K562 (cell line): ENCODE measurements at regions not wholly inside any gene's neighbourhood (a gene's known extent, or its start where the extent isn't known, plus 50 kb on each side); places are given as distances from the start of the nearest gene placed in this dataset.

Experiments used
- BRD9 ChIP-seq: fragments of 450-650 bp; IDR thresholded peaks from 2 replicates; pipeline ENCODE4 v1.6.1; 2018; ENCODE audit warnings: low read depth; ENCODE audit not compliant: partially characterized antibody
- CBX8 ChIP-seq: fragments of 200-600 bp; sonication (generic); IDR thresholded peaks from 2 replicates; pipeline ENCODE4 v1.6.1; 2012; ENCODE audit warnings: borderline replicate concordance, mixed run types, low read depth, mild to moderate bottlenecking, moderate library complexity, mixed read lengths, low read length, control low read depth, inconsistent platforms; ENCODE audit not compliant: poor library complexity, severe bottlenecking; ENCODE audit errors: extremely low read depth
- CREBBP ChIP-seq: IDR thresholded peaks from one replicate; pipeline ENCODE4 v1.6.1; 2012; ENCODE audit warnings: low read depth, mild to moderate bottlenecking, control low read depth, inconsistent platforms, low read length
- E2F3 ChIP-seq: fragments of 250-450 bp; sonication (Bioruptor Pico); IDR thresholded peaks from 2 replicates; pipeline ENCODE4 v1.4.0; 2020; ENCODE audit warnings: mild to moderate bottlenecking
- FOXK1 ChIP-seq: sonication (generic); formaldehyde crosslinking; IDR thresholded peaks from 2 replicates; pipeline ENCODE4 v1.8.0; 2022; ENCODE audit warnings: missing genetic modification reagents, mild to moderate bottlenecking, borderline replicate concordance
- GTF2E2 ChIP-seq: fragments of 200-800 bp; sonication (Bioruptor generic); IDR thresholded peaks from 2 replicates; pipeline ENCODE4 v1.6.1; 2016; ENCODE audit warnings: missing genetic modification characterization, missing compliant biosample characterization
- HMG20B ChIP-seq: fragments of 250-450 bp; sonication (Bioruptor Pico); IDR thresholded peaks from 2 replicates; pipeline ENCODE4 v1.5.0; 2021; ENCODE audit warnings: mild to moderate bottlenecking
- HNRNPUL1 ChIP-seq: fragments of 200-400 bp; formaldehyde crosslinking; IDR thresholded peaks from 2 replicates; pipeline ENCODE4 v1.6.1; 2017; ENCODE audit warnings: low read length
- IRF1 ChIP-seq: sonication (generic); formaldehyde crosslinking; IDR thresholded peaks from 2 replicates; pipeline ENCODE4 v1.8.0; 2022; ENCODE audit warnings: missing genetic modification reagents, mild to moderate bottlenecking, borderline replicate concordance
- JUND ChIP-seq, 2 experiments: IDR thresholded peaks; 2 replicates in 1 of 2; 3 replicates in 1 of 2; pipeline ENCODE4 v1.6.1; 2011; ENCODE audit warnings: borderline replicate concordance in 2 of 2, low read depth in 2 of 2, low read length in 2 of 2, improper control_type of control experiment in 1 of 2, missing biosample characterization in 1 of 2, missing genetic modification characterization in 1 of 2, missing genetic modification reagents in 1 of 2
- KLF10 ChIP-seq: fragments of 250-450 bp; sonication (Bioruptor Pico); IDR thresholded peaks from 2 replicates; pipeline ENCODE4 v1.6.1; 2021; ENCODE audit warnings: matching md5 sums
- MAZ ChIP-seq, 2 experiments: fragments of 450-650 bp in 1 of 2; sonication (generic) in 1 of 2; formaldehyde crosslinking; IDR thresholded peaks in 1 of 2; conservative IDR thresholded peaks in 1 of 2; 2 replicates each; pipeline versions ENCODE4 v1.4.0 to v1.5.0; 2020; ENCODE audit warnings: mild to moderate bottlenecking in 1 of 2, missing genetic modification reagents in 1 of 2
- MTF1 ChIP-seq: fragments of 250-450 bp; sonication (Bioruptor Pico); IDR thresholded peaks from 2 replicates; pipeline ENCODE4 v1.9.0; 2021; ENCODE audit warnings: moderate library complexity, mild to moderate bottlenecking, inconsistent platforms, borderline replicate concordance
- NBN ChIP-seq: fragments of 450-650 bp; IDR thresholded peaks from 2 replicates; pipeline ENCODE4 v1.6.1; 2016; ENCODE audit warnings: low read depth, mild to moderate bottlenecking
- NCOR1 ChIP-seq: fragments of 450-650 bp; IDR thresholded peaks from 2 replicates; pipeline ENCODE4 v1.6.1; 2016; ENCODE audit warnings: mild to moderate bottlenecking, moderate library complexity
- NFXL1 ChIP-seq: fragments of 450-650 bp; formaldehyde crosslinking; IDR thresholded peaks from 2 replicates; pipeline ENCODE4 v1.4.0; 2021; ENCODE audit warnings: mild to moderate bottlenecking
- PRDM10 ChIP-seq: fragments of 450-650 bp; IDR thresholded peaks from 2 replicates; pipeline ENCODE4 v1.6.1; 2018; ENCODE audit not compliant: partially characterized antibody
- RFX1 ChIP-seq: fragments of 450-650 bp; IDR thresholded peaks from 2 replicates; pipeline ENCODE4 v1.6.1; 2016; ENCODE audit warnings: mild to moderate bottlenecking, moderate library complexity
- SMARCA5 ChIP-seq: fragments of 450-650 bp; IDR thresholded peaks from 2 replicates; pipeline ENCODE4 v1.6.1; 2016
- SPI1 ChIP-seq: IDR thresholded peaks from 2 replicates; pipeline ENCODE4 v1.6.1; 2011; ENCODE audit warnings: low read depth, low read length, control low read depth, borderline replicate concordance
- YY1 ChIP-seq, 3 experiments: IDR thresholded peaks; 2 replicates each; pipeline ENCODE4 v1.6.1; 2011; ENCODE audit warnings: low read length in 2 of 3, mild to moderate bottlenecking in 2 of 3, moderate library complexity in 2 of 3, borderline replicate concordance in 1 of 3, control low read depth in 1 of 3, low read depth in 1 of 3; ENCODE audit not compliant: insufficient read depth in 3 of 3, insufficient replicate concordance in 2 of 3, control insufficient read depth in 1 of 3, insufficient read length in 1 of 3; ENCODE audit errors: extremely low read depth in 1 of 3
- ZBTB8A ChIP-seq: fragments of 450-650 bp; IDR thresholded peaks from 2 replicates; pipeline ENCODE4 v1.6.1; 2018; ENCODE audit warnings: mild to moderate bottlenecking, moderate library complexity; ENCODE audit not compliant: partially characterized antibody
- ZNF253 ChIP-seq: fragments of 250-450 bp; sonication (Bioruptor Pico); conservative IDR thresholded peaks from 2 replicates; pipeline ENCODE4 v1.6.1; 2021; ENCODE audit warnings: mild to moderate bottlenecking
- ZNF311 ChIP-seq: fragments of 250-450 bp; sonication (Bioruptor Pico); IDR thresholded peaks from 2 replicates; pipeline ENCODE4 v1.4.0; 2020; ENCODE audit warnings: mild to moderate bottlenecking, moderate library complexity
- ZNF589 ChIP-seq: fragments of 200-800 bp; sonication (Bioruptor generic); IDR thresholded peaks from 2 replicates; pipeline ENCODE4 v1.6.1; 2016; ENCODE audit warnings: low read depth, missing genetic modification characterization, missing compliant biosample characterization
- ZNF76 ChIP-seq: fragments of 250-450 bp; sonication (Bioruptor Pico); IDR thresholded peaks from 2 replicates; pipeline ENCODE4 v1.4.0; 2020; ENCODE audit warnings: mild to moderate bottlenecking, moderate library complexity, borderline replicate concordance

- TF ChIP-seq PRDM10, result no peak
- TF ChIP-seq BRD9, result no peak
- TF ChIP-seq MTF1 (CRISPR knock-in tag), result no peak
- TF ChIP-seq ZNF253 (CRISPR knock-in tag), result no peak
- no peak for TF ChIP-seq ZNF76
- TF ChIP-seq SPI1, result no peak
- TF ChIP-seq ZNF589 (CRISPR knock-in tag), result peak; percentile 74; the same call in 1 of the 2 replicates
- no peak for TF ChIP-seq CBX8
- TF ChIP-seq ZNF311, result no peak
- TF ChIP-seq E2F3, result no peak
- TF ChIP-seq YY1 (IDR thresholded peaks at IDR 0.05; ENCODE audit: borderline replicate concordance in 1 of 3, control insufficient read depth in 1 of 3, extremely low read depth in 1 of 3, insufficient read depth in 3 of 3, insufficient read length in 1 of 3, insufficient replicate concordance in 2 of 3, low read depth in 1 of 3, low read length in 2 of 3), result no peak
- TF ChIP-seq RFX1, result no peak
- TF ChIP-seq HNRNPUL1, result no peak
- peak; percentile 34; the same call in 1 of the 2 replicates for TF ChIP-seq NCOR1
- TF ChIP-seq JUND (IDR thresholded peaks at IDR 0.05; ENCODE audit: borderline replicate concordance, low read depth, low read length), result peak; percentile 64; the same call in 1 of the 2 replicates
- TF ChIP-seq JUND (tag; IDR thresholded peaks at IDR 0.05; ENCODE audit: borderline replicate concordance, low read depth, low read length), result peak; percentile 62; the same call in 2 of the 3 replicates
- 0 out of 2 replicates have a peak, but pooled peaks have one; percentile 21 for TF ChIP-seq GTF2E2
- TF ChIP-seq SMARCA5, result no peak
- no peak for TF ChIP-seq HMG20B
- TF ChIP-seq CREBBP, result no peak
- TF ChIP-seq NFXL1 (CRISPR knock-in tag), result no peak
- no peak for TF ChIP-seq ZBTB8A
- no peak for TF ChIP-seq IRF1 (CRISPR knock-in tag)
- TF ChIP-seq KLF10 (CRISPR knock-in tag), result no peak
- no peak for TF ChIP-seq NBN
- TF ChIP-seq FOXK1, result no peak
- TF ChIP-seq MAZ (CRISPR knock-in tag; conservative IDR thresholded peaks at IDR 0.05 in 1 of 2, IDR thresholded peaks at IDR 0.05 in 1 of 2), result no peak
These were observed 309.3 kb downstream of the PRL start (continued) for GRCh38 chr6:21987501-21987957.
